HUES6 (cell line): ENCODE measurements at regions not wholly inside any gene's neighbourhood (a gene's known extent, or its start where the extent isn't known, plus 50 kb on each side); places are given as distances from the start of the nearest gene placed in this dataset.

Source experiments
- H3K27ac ChIP-seq: 2 replicates; pipeline ENCODE4 v1.7.0; 2013; ENCODE audit warnings: low read depth, mild to moderate bottlenecking, low read length, inconsistent platforms
- H3K27me3 ChIP-seq: 2 replicates; pipeline ENCODE4 v1.6.1; 2013; ENCODE audit warnings: low read length; ENCODE audit not compliant: control insufficient read depth, insufficient read depth
- H3K36me3 ChIP-seq: 2 replicates; pipeline ENCODE4 v1.6.1; 2013; ENCODE audit warnings: low read length; ENCODE audit not compliant: control insufficient read depth, insufficient read depth
- H3K4me1 ChIP-seq: 2 replicates; pipeline ENCODE4 v1.6.1; 2013; ENCODE audit warnings: low read length; ENCODE audit not compliant: control insufficient read depth, insufficient read depth
- H3K4me3 ChIP-seq: 2 replicates; pipeline ENCODE4 v1.5.1; 2013; ENCODE audit warnings: low read depth, low read length
- H3K9ac ChIP-seq: one replicate; pipeline ENCODE4 v1.6.1; 2013; ENCODE audit warnings: mild to moderate bottlenecking, low read length
- H3K9me3 ChIP-seq: 2 replicates; pipeline ENCODE4 v1.6.1; 2013; ENCODE audit warnings: low read depth, low read length; ENCODE audit not compliant: control insufficient read depth, insufficient read depth

DNA sequence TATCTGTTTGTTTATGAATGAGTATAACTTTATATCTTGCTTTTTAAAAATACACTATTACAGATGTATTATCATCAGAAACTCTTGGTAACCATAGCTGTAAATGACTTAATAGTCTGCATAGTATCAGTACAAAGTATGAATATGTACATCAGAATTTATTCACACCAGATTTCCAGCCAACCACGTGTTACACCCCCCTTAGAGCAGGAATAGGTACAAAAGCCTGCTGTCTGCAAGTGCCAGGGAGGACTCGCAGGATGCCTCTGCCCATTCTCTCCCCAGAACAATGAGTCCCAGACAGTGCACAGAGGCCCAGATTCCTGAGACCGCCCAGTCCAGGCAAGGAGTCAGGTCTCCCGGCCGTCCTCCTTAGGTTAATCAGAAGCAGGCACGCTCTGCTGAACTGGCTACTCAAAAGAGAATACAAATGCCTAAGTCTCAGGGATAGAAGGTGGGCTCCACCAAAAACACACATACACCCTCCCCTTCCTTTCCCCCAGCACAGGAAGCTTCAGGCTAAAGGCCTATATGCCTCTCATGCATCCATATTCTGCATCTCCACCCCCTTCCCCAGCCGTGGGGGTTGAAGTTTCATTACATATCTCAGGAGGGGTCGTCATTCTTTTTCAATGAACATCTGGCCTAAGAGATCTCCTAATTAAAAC is 159.1 kb upstream of the CDH11 start:
- Histone ChIP-seq H3K4me1 (peaks cover 69% of the 10 kb centered on the region), H3K27me3 (no peaks in the 10 kb centered on the region), H3K36me3 (no peaks in the 10 kb centered on the region), H3K27ac (peak overlapping the region; percentile 49; the same call in 1 of the 2 replicates), H3K4me3 (peak overlapping the region; percentile 22; the same call in 1 of the 2 replicates), H3K9ac (peak overlapping the region; percentile 53), H3K9me3 (no peaks in the 10 kb centered on the region)

DNA sequence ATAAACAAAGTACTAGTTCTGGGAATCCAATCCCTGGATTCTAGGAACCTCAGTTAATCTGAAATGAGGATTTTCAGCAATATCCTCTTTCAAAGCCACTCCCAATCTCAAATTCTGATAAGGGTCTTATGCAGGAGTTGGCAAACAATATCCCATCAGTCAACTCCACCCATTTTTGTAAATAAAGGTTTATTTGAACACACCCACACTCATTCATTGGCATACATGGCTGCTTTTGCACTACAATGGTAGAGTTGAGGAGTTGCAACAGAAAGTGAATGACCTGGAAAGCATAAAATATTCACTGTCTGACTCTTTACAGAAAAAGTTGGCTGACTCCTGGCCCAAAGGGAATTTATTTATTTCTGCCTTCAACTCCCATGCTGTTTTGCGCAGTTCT is 157.7 kb upstream of the CDH11 start:
- Histone ChIP-seq H3K9ac (no peak overlapping the region), H3K4me1 (peaks cover 63% of the 10 kb centered on the region), H3K9me3 (no peaks in the 10 kb centered on the region), H3K27me3 (no peaks in the 10 kb centered on the region), H3K4me3 (no peak overlapping the region), H3K36me3 (no peaks in the 10 kb centered on the region), H3K27ac (no peak overlapping the region)

DNA sequence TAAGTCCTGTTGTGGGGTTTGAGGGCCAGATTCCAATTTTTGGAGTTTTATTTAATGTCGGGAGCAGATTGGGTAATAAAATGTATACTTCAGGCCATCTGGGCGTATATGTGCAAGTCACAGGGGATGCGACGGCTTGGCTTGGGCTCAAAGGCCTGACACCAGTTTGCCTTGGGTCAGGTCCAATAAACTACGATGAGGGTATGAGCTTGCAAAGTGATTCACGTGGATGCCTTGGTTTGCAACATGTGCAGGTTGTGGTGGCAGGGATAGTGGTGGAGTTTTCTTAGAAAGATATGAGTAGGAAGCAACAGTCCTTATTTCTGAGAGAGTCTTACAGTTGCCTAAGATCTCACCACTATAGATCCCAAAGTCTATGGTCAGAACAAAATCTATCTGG is 157.0 kb upstream of the CDH11 start:
- no peak overlapping the region for H3K27ac ChIP-seq
- peaks cover 56% of the 10 kb centered on the region for H3K4me1 ChIP-seq
- no peak overlapping the region for H3K4me3 ChIP-seq

DNA sequence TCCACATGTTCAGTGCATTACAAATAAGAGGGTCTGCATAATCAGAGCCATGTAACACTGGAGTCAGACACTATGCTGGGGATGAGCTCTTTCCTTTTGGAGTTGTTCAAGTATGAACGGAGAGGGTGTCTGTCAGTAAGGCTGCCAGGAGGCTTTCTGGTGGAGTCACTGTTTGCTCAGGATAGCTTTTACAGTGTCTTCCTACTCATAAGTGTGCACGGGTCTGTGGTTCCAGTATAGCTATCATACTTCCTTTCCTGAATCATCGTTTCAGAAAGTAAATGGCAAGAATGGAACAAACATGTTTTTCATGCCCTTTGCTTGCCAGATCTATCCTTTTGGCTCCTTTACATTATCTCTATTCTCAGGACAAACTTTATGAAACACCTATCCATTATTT is 152.7 kb upstream of the CDH11 start:
- H3K4me1 ChIP-seq, result peaks cover 24% of the 10 kb centered on the region
- no peak overlapping the region for H3K4me3 ChIP-seq
- H3K36me3 ChIP-seq, result no peaks in the 10 kb centered on the region
- no peaks in the 10 kb centered on the region for H3K27me3 ChIP-seq
- no peaks in the 10 kb centered on the region for H3K9me3 ChIP-seq
- no peak overlapping the region for H3K27ac ChIP-seq
- H3K9ac ChIP-seq, result no peak overlapping the region

More for the DNA sequence above, 157.0 kb upstream of the CDH11 start:
- H3K9ac ChIP-seq, result no peak overlapping the region
- H3K27me3 ChIP-seq, result no peaks in the 10 kb centered on the region
- H3K36me3 ChIP-seq, result no peaks in the 10 kb centered on the region
- H3K9me3 ChIP-seq, result no peaks in the 10 kb centered on the region

DNA sequence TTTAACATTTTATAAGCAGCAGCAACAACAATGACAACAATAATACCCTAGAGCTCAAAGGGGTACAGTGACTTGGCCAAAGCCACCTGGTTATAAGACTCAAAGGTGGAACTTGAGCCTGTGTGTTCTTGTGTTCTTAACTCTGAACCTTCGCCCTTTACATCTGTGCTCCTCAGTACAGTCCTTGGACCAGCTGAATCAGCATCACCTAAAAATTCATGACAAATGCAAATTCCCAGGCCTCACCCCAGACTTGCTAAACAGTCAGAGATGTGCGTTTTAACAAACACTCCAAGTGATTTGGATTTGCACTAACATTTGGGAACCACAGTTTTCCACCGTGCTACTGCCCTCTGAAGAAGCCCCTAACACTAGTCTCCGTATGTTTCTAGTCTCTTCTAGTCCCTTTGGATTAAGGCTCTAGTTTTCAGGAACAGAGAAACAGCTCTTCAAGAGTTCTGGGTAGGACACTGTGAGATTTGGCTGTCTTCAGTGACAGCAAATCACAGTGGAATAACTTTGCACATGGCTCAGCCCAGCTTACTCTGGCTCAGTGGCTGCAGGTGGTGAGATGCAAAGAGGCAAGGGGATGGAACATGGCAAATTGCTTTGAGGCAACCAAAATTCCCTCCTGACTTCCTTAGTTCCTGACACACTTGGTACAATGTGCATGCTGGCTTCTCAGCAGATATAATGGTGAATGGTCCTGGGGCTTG is 151.0 kb upstream of the CDH11 start:
- H3K27ac ChIP-seq, result no peak overlapping the region
- H3K9ac ChIP-seq, result no peak overlapping the region
- H3K27me3 ChIP-seq, result no peaks in the 10 kb centered on the region
- H3K36me3 ChIP-seq, result no peaks in the 10 kb centered on the region
- H3K9me3 ChIP-seq, result no peaks in the 10 kb centered on the region
- no peak overlapping the region for H3K4me3 ChIP-seq
- H3K4me1 ChIP-seq, result peaks cover 20% of the 10 kb centered on the region

DNA sequence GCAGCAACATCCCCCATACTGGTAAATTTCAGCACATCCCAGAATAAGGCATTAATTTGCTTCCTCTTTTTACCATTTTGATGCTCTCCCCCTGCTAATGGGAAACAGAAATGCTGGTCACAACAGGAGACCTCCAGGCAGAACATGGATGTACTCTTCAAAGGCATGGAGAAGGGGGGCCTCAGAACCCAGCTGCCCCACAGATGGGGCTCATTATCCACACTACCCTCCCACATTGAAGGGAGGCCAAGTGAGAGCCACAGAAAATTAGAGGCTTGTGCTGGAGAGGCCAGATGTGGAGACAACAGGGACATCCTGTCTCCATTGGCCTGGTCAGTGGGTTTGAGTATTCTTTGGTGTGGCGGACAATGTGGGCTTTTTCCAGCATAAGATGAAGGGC is 150.1 kb upstream of the CDH11 start:
- Histone ChIP-seq H3K4me1 (peaks cover 20% of the 10 kb centered on the region), H3K27ac (no peak overlapping the region), H3K4me3 (no peak overlapping the region)

DNA sequence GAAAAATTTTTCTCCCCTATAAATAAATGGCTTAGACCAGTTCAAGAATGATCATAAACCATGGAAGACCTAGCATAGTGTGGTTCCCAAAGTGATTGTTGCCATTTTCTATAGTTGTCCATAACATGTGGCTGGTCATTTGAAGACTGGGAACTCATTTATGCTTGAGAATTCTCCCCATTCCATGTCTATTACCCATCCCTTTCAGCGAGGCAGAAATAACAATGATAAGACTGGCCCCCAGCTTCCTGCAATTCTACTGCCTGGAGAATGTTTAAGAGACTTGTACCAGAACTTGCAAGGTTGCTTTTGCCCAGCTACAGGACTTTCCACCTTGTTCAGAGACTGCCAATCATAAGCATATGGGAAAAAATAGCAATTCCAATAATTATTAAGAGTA is 146.5 kb upstream of the CDH11 start:
- no peak overlapping the region for H3K9ac ChIP-seq
- no peaks in the 10 kb centered on the region for H3K27me3 ChIP-seq
- H3K4me3 ChIP-seq, result no peak overlapping the region
- H3K9me3 ChIP-seq, result no peaks in the 10 kb centered on the region
- H3K36me3 ChIP-seq, result no peaks in the 10 kb centered on the region
- H3K4me1 ChIP-seq, result peaks cover 13% of the 10 kb centered on the region
- H3K27ac ChIP-seq, result no peak overlapping the region

More for the DNA sequence above, 150.1 kb upstream of the CDH11 start:
- H3K9me3 ChIP-seq, result no peaks in the 10 kb centered on the region
- H3K9ac ChIP-seq, result no peak overlapping the region
- H3K36me3 ChIP-seq, result no peaks in the 10 kb centered on the region
- no peaks in the 10 kb centered on the region for H3K27me3 ChIP-seq

DNA sequence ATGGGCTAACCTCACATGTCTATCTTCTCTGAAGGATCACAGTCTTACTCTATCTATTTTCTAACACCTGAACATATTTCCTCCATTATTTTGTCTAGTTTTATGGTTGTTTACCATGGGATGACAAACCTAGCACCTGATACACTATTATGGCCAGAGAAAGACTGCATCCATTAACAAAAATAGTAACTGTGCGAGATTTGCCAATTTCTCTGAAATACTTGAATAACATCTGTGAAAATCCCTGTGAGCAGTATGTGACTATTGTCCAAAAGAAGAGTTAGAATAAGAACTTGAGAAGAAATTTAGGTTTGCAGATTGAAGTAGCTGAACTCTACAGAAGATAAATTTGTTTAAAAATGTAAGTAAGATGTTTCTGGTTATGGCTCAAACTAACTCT is 142.0 kb upstream of the CDH11 start:
- H3K27ac ChIP-seq, result no peak overlapping the region
- no peaks in the 10 kb centered on the region for H3K36me3 ChIP-seq
- no peak overlapping the region for H3K4me3 ChIP-seq
- no peak overlapping the region for H3K9ac ChIP-seq
- H3K4me1 ChIP-seq, result peaks cover 3% of the 10 kb centered on the region; the same call in 1 of the 2 replicates
- H3K9me3 ChIP-seq, result no peaks in the 10 kb centered on the region; the same call in 1 of the 2 replicates
- H3K27me3 ChIP-seq, result no peaks in the 10 kb centered on the region

DNA sequence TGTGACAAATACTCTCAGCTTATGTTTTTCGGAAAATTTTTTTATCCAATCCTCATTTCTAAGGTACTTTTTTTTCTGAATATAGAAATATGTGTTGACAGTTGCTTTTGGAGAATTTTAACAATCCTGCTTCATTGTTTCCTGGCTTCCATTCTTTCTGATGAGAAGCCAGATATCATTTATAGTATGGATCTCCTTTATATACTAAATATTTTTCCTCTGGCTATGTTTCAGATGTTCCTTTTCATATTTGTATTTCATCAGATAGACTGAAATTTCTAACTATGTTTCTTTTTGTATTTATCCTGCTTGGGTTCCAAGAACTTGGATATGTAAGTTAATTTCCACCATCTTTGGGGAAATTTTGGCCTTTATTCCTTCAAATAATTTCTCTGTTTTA is 138.9 kb upstream of the CDH11 start:
- Histone ChIP-seq H3K9ac (no peak overlapping the region), H3K27ac (no peak overlapping the region), H3K9me3 (no peaks in the 10 kb centered on the region; the same call in 1 of the 2 replicates), H3K4me3 (no peak overlapping the region), H3K36me3 (no peaks in the 10 kb centered on the region), H3K27me3 (no peaks in the 10 kb centered on the region), H3K4me1 (no peaks in the 10 kb centered on the region)

DNA sequence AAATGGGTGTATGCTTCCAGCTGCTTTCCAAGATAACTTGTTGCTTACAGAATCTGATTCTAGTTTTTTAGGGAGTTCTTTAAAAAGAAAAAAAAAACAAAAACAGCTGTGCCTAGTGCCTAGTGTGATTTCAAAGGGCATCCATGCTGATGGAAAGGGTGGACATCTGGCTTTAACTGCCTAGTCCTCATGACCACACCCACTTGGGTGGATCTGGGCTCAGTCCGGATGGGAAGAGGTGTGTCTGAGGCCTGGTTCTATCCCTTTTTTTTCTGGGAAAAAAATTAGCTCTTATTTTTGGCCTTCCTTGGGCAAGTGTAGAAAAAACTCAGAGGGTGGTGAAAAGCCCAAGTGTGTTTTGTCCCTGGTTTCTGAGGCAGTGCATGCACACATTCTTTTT is 132.3 kb upstream of the CDH11 start:
- Histone ChIP-seq H3K27ac (no peak overlapping the region), H3K36me3 (no peaks in the 10 kb centered on the region), H3K9me3 (no peaks in the 10 kb centered on the region), H3K9ac (no peak overlapping the region), H3K27me3 (no peaks in the 10 kb centered on the region), H3K4me1 (peaks cover 12% of the 10 kb centered on the region), H3K4me3 (no peak overlapping the region)

DNA sequence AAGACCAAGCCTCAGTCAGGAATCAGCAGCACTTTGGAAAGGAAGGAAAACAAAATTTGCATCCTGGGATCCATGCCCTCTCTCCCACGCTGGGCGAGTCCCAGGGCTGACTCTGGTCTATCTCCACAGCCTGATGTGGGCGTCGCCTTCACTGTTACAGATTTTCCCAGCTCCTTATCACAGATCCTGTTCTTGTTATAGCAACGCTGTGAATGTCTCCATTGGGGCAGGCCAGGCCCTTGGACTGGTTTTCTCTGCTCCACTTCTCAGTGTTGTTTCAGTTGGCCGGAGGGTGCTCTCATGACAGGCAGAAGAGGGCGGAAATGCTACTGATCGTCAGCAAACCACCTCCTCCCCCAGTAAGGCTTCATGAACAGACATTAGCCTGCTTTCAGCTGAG is 127.9 kb upstream of the CDH11 start:
- H3K27me3 ChIP-seq, result no peaks in the 10 kb centered on the region
- no peak overlapping the region for H3K4me3 ChIP-seq
- no peak overlapping the region for H3K9ac ChIP-seq
- H3K36me3 ChIP-seq, result no peaks in the 10 kb centered on the region
- H3K9me3 ChIP-seq, result no peaks in the 10 kb centered on the region
- peaks cover 14% of the 10 kb centered on the region for H3K4me1 ChIP-seq
- H3K27ac ChIP-seq, result no peak overlapping the region
